Activated CD4-positive, alpha-beta T cell treated with anti-CD3 and anti-CD28 coated beads, Interleukin-2, amount 10 ng/mL, durations not matched to agents 24 days and 14 days (primary cell): ENCODE measurements at regions not wholly inside any gene's neighbourhood (a gene's known extent, or its start where the extent isn't known, plus 50 kb on each side); places are given as distances from the start of the nearest gene placed in this dataset.

ENCODE experiments used
- DNase-seq: peaks from one replicate; pipeline ENCODE4 v3.0.0; 2022
- H3K27ac Mint-ChIP-seq: one replicate; pipeline ENCODE4 v1.8.0; 2022; ENCODE audit warnings: mild to moderate bottlenecking, mixed read lengths
- H3K27me3 Mint-ChIP-seq: one replicate; pipeline ENCODE4 v1.8.0; 2022; ENCODE audit warnings: mixed read lengths
- H3K36me3 Mint-ChIP-seq: one replicate; pipeline ENCODE4 v1.8.0; 2022; ENCODE audit warnings: low read depth, mild to moderate bottlenecking, mixed read lengths
- H3K4me1 Mint-ChIP-seq: one replicate; pipeline ENCODE4 v1.8.0; 2021; ENCODE audit warnings: mixed read lengths
- H3K4me3 Mint-ChIP-seq: one replicate; pipeline ENCODE4 v1.8.0; 2022; ENCODE audit warnings: mild to moderate bottlenecking, moderate library complexity, mixed read lengths
- H3K9me3 Mint-ChIP-seq: one replicate; pipeline ENCODE4 v1.8.0; 2021; ENCODE audit warnings: mixed read lengths
- intact Hi-C: fragments of 100-400 bp; cut with micrococcal nuclease; formaldehyde crosslinking; loops from one replicate; pipeline ENCODE4 v1.15.1; 2023

- Mint-ChIP-seq H3K36me3 (no peaks in the 10 kb centered on the region), H3K4me1 (peaks cover 7% of the 10 kb centered on the region), H3K9me3 (no peaks in the 10 kb centered on the region), H3K27ac (no peak overlapping the region), H3K4me3 (no peak overlapping the region), H3K27me3 (peaks cover 2% of the 10 kb centered on the region)
- DNase-seq, result no peak
- intact Hi-C loops, result no loop called here
These were observed 222.8 kb downstream of the ADAMTS9 start for GRCh38 chr3:64464955-64465354.

GRCh38 chr3:64463981-64464380 is 223.8 kb downstream of the ADAMTS9 start:
- Mint-ChIP-seq H3K4me1 (peaks cover 7% of the 10 kb centered on the region), H3K27me3 (peaks cover under 1% of the 10 kb centered on the region), H3K9me3 (no peaks in the 10 kb centered on the region), H3K4me3 (no peak overlapping the region), H3K36me3 (no peaks in the 10 kb centered on the region), H3K27ac (no peak overlapping the region)
- intact Hi-C loops, result no loop called here
- no peak for DNase-seq

- intact Hi-C loops, result no loop called here
- H3K4me1 Mint-ChIP-seq, result peaks cover 6% of the 10 kb centered on the region
- no peaks in the 10 kb centered on the region for H3K27me3 Mint-ChIP-seq
- no peak overlapping the region for H3K27ac Mint-ChIP-seq
- H3K9me3 Mint-ChIP-seq, result no peaks in the 10 kb centered on the region
- DNase-seq, result peak; percentile 65
- H3K36me3 Mint-ChIP-seq, result no peaks in the 10 kb centered on the region
- H3K4me3 Mint-ChIP-seq, result peak overlapping the region; percentile 39
These were observed 225.6 kb downstream of the ADAMTS9 start for GRCh38 chr3:64462203-64462602.

DNA sequence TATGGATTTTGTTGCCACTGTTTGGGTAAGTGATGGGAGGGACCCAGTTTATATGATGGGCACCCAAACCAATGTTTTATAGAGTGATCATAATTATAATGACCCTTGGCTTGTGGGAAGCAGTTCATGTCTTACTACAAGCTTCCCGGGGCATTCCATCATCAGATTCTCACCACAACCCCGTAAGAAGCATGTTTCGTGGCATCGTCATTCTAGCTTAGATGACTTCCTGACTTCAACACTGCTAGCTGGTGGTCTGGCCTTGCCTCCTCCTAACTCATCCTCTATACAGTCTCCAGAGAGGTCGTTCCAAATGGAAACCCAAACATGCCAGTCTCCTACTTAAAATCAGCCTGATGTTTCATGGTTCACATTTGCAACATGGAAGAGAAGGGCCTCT is 226.9 kb downstream of the ADAMTS9 start:
- intact Hi-C loops, result no loop called here
- peaks cover 6% of the 10 kb centered on the region for H3K4me1 Mint-ChIP-seq
- no peak overlapping the region for H3K27ac Mint-ChIP-seq
- no peak overlapping the region for H3K4me3 Mint-ChIP-seq
- H3K27me3 Mint-ChIP-seq, result no peaks in the 10 kb centered on the region
- no peaks in the 10 kb centered on the region for H3K9me3 Mint-ChIP-seq
- no peaks in the 10 kb centered on the region for H3K36me3 Mint-ChIP-seq
- DNase-seq, result no peak

DNA sequence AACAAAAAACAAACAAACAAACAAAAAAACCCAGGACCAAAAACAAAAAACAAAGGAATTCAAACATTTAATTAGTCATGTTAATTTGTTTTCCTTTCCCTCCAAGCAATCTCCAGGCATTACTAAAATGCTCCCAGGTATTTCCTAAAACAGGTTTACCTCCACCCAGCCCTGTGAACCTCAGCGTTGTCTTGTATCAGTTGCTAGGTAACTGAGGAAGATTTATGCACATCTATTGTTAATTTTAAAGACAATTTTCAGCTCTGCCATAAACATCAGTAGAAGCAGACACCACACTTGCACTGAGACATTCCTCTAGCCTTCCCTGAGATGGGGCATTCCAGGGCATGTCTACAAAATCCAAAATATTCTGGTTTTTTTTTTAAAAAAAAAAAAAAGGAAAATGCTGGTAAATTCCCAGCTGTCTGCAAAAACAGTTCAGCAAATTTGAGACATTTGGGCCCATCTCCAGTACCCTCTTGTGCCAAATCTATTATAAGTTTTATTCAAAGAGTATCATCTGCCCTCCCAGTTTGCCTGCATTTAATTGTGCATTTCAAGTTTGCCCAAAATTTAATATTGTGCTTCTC is 227.6 kb downstream of the ADAMTS9 start:
- H3K27ac Mint-ChIP-seq, result no peak overlapping the region
- peaks cover 6% of the 10 kb centered on the region for H3K4me1 Mint-ChIP-seq
- no peak for DNase-seq
- intact Hi-C loops, result no loop called here
- no peak overlapping the region for H3K4me3 Mint-ChIP-seq
- H3K9me3 Mint-ChIP-seq, result no peaks in the 10 kb centered on the region
- H3K36me3 Mint-ChIP-seq, result no peaks in the 10 kb centered on the region
- no peaks in the 10 kb centered on the region for H3K27me3 Mint-ChIP-seq

- intact Hi-C loops, result no loop called here
- no peak overlapping the region for H3K4me3 Mint-ChIP-seq
- no peaks in the 10 kb centered on the region for H3K27me3 Mint-ChIP-seq
- no peak for DNase-seq
- H3K36me3 Mint-ChIP-seq, result no peaks in the 10 kb centered on the region
- no peaks in the 10 kb centered on the region for H3K9me3 Mint-ChIP-seq
- no peak overlapping the region for H3K27ac Mint-ChIP-seq
- peaks cover 6% of the 10 kb centered on the region for H3K4me1 Mint-ChIP-seq
These were observed 228.1 kb downstream of the ADAMTS9 start for GRCh38 chr3:64459711-64460110.

- intact Hi-C loops, result no loop called here
- Mint-ChIP-seq H3K27ac (no peak overlapping the region), H3K4me3 (no peak overlapping the region), H3K27me3 (no peaks in the 10 kb centered on the region), H3K9me3 (no peaks in the 10 kb centered on the region), H3K4me1 (peaks cover 9% of the 10 kb centered on the region), H3K36me3 (no peaks in the 10 kb centered on the region)
- DNase-seq, result no peak
These were observed 230.0 kb downstream of the ADAMTS9 start for GRCh38 chr3:64457811-64458210.

GRCh38 chr3:64456674-64457073 is 231.1 kb downstream of the ADAMTS9 start:
- H3K4me1 Mint-ChIP-seq, result peaks cover 3% of the 10 kb centered on the region
- no peaks in the 10 kb centered on the region for H3K9me3 Mint-ChIP-seq
- H3K27me3 Mint-ChIP-seq, result peaks cover 3% of the 10 kb centered on the region
- no peak for DNase-seq
- intact Hi-C loops, result no loop called here
- no peak overlapping the region for H3K4me3 Mint-ChIP-seq
- no peak overlapping the region for H3K27ac Mint-ChIP-seq
- no peaks in the 10 kb centered on the region for H3K36me3 Mint-ChIP-seq

DNA sequence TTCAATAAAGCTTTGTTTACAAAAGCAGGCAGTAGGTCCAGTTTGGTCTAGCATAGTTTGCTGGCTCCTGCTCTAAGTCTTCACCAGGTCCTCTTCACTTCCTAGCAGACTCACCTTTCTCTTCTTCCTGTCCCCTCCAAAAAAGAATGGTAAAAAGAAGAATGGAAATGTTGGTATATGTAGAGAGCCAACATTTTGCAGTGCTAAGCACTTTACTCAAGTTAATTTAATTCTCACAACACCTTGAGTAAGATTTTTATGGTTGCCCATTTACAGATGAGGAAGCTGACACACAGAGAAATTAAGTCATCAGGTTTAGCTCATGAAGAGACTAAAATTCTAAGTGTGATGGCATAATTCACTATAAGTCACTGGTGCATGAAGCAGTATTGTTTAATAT is 230.1 kb upstream of the PRICKLE2 start:
- no peak overlapping the region for H3K27ac Mint-ChIP-seq

DNA sequence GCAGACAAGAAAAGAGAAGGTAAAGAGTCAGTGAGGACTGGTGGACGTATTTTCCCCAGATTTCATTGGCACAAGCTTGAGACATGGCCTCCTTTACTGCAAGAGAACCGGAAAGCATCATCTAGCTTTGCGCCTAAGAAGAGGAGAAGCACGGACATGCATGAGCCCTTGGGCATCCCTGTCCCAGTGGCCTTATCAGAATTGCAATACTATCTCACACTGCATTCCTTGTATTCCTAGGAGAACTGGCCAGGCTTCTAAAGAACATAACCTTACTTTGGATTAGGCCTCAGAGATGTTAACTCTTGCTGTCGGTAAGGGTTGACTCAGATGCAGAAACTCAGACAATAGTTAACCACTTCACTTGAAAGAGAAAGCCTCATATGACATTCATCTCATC is 229.5 kb upstream of the PRICKLE2 start:
- no peak overlapping the region for H3K4me3 Mint-ChIP-seq
- H3K27me3 Mint-ChIP-seq, result peaks cover 11% of the 10 kb centered on the region
- peaks cover 3% of the 10 kb centered on the region for H3K4me1 Mint-ChIP-seq
- intact Hi-C loops, result no loop called here
- no peaks in the 10 kb centered on the region for H3K36me3 Mint-ChIP-seq
- no peak overlapping the region for H3K27ac Mint-ChIP-seq
- DNase-seq, result no peak
- no peaks in the 10 kb centered on the region for H3K9me3 Mint-ChIP-seq

More for the DNA sequence above, 230.1 kb upstream of the PRICKLE2 start:
- peaks cover 3% of the 10 kb centered on the region for H3K4me1 Mint-ChIP-seq
- H3K4me3 Mint-ChIP-seq, result no peak overlapping the region
- no peaks in the 10 kb centered on the region for H3K9me3 Mint-ChIP-seq
- H3K27me3 Mint-ChIP-seq, result peaks cover 10% of the 10 kb centered on the region
- intact Hi-C loops, result no loop called here
- no peak for DNase-seq
- H3K36me3 Mint-ChIP-seq, result no peaks in the 10 kb centered on the region

DNA sequence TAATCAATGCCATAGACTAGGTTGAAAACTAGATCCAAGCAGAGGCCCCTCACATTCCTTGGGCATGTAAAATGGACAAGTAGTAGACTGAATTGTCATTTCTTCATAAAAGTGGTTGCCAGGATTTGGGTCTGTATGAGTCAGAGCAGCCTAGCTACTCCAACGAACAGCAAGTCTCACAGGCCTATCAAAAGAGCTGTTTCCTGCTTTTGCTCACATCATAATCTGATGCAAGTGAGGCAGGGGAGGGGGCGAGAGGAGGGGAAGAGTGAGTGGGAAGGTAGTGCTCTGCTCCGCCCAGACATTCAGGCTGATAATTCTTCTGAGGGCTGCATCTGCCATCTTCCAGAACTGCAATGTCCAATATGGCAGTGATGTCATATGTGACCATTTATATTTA is 228.9 kb upstream of the PRICKLE2 start:
- Mint-ChIP-seq H3K4me1 (peaks cover 3% of the 10 kb centered on the region), H3K27ac (no peak overlapping the region), H3K36me3 (no peaks in the 10 kb centered on the region), H3K9me3 (no peaks in the 10 kb centered on the region), H3K27me3 (peaks cover 11% of the 10 kb centered on the region), H3K4me3 (no peak overlapping the region)
- DNase-seq, result no peak
- intact Hi-C loops, result no loop called here

DNA sequence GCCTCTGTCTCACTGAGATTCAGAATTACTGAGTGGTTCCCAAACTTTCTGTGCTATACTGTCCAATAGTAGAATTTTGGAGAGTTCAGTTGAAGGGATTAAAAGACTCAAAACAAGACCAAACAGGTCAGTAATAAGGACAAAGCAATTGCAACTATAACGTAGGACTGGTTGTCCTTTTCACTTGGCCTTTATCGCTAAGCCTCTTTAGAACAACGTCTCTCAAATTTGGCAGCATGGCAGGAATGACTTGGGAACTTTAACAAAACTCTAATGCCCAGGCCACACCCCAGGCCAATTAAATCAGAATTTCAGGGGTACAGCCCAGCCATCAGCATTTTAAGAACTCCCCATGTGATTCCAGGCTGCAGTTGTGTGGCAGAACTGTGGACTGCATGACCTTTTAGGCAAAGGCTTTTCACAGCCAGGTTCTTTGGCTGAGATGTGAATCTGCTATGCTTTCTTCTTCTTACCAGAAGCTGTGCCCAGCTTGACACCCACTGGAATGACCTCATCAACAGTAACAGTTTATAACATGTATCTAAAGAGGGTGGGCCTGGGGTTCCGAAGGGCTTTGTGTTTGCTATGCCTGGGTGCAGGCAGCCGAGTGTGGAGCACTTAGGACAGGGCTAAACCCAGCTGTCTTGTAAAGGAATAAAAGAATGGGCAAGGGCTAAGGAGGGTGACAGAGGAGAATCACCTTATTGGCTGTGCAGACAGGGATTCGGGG is 226.2 kb upstream of the PRICKLE2 start:
- H3K4me1 Mint-ChIP-seq, result peaks cover 3% of the 10 kb centered on the region
- no peak overlapping the region for H3K27ac Mint-ChIP-seq
- no peaks in the 10 kb centered on the region for H3K36me3 Mint-ChIP-seq
- peaks cover 31% of the 10 kb centered on the region for H3K27me3 Mint-ChIP-seq
- no peak overlapping the region for H3K4me3 Mint-ChIP-seq
- intact Hi-C loops, result no loop called here
- DNase-seq, result no peak
- no peaks in the 10 kb centered on the region for H3K9me3 Mint-ChIP-seq

DNA sequence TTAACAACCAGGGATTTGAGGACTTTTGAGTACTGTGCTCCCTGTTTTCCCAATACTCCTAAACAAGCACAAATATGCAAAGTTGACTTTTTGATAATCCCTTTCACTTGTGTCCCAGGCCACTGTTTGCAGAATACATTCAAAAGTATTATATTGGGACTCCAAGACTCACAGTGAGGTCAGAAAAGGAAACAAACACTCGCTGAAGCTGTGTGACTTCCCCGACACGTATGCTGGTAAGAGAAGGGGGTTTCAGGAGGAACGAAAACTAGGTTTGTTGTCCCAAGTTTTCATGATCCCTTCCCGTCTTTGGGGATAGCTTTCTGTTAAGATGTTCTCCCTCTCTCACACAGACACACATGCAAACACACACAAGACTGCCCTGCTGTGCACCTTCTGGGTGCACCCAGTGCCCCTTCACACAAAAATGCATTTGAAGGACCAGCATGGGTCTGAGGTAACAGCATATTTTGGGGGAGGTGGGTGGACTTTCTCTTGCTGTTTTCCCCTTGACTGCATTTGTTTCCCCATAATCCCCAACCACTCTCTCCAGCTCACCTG is 225.2 kb upstream of the PRICKLE2 start:
- H3K4me1 Mint-ChIP-seq, result peaks cover 3% of the 10 kb centered on the region
- no peak overlapping the region for H3K27ac Mint-ChIP-seq
- intact Hi-C loops, result no loop called here
- no peak for DNase-seq
- H3K36me3 Mint-ChIP-seq, result no peaks in the 10 kb centered on the region
- no peak overlapping the region for H3K4me3 Mint-ChIP-seq
- H3K27me3 Mint-ChIP-seq, result peaks cover 40% of the 10 kb centered on the region
- no peaks in the 10 kb centered on the region for H3K9me3 Mint-ChIP-seq

GRCh38 chr3:64449026-64449425 is 223.8 kb upstream of the PRICKLE2 start:
- intact Hi-C loops, result no loop called here

More at GRCh38 chr3:64449026-64449425, 223.8 kb upstream of the PRICKLE2 start:
- H3K9me3 Mint-ChIP-seq, result no peaks in the 10 kb centered on the region
- peaks cover under 1% of the 10 kb centered on the region for H3K4me1 Mint-ChIP-seq
- H3K4me3 Mint-ChIP-seq, result no peak overlapping the region
- H3K27ac Mint-ChIP-seq, result no peak overlapping the region
- H3K36me3 Mint-ChIP-seq, result no peaks in the 10 kb centered on the region
- no peak for DNase-seq
- peaks cover 47% of the 10 kb centered on the region for H3K27me3 Mint-ChIP-seq
